GM18909 (cell line): ENCODE measurements at regions not wholly inside any gene's neighbourhood (a gene's known extent, or its start where the extent isn't known, plus 50 kb on each side); places are given as distances from the start of the nearest gene placed in this dataset.
A peak's percentile ranks its signal among the peaks of the same experiment; 100 is the strongest.
"Not testable (repeated sequence)": the region's sequence is repeated elsewhere in the genome, so short reads cannot be mapped to it uniquely, and the experiment has no call there.

Experiments used
- ATAC-seq: cut with Tn5 transposase; IDR thresholded peaks from one replicate; pipeline ENCODE4 v1.9.1; 2021; ENCODE audit warnings: mild to moderate bottlenecking; ENCODE audit not compliant: unreplicated experiment, poor library complexity

DNA sequence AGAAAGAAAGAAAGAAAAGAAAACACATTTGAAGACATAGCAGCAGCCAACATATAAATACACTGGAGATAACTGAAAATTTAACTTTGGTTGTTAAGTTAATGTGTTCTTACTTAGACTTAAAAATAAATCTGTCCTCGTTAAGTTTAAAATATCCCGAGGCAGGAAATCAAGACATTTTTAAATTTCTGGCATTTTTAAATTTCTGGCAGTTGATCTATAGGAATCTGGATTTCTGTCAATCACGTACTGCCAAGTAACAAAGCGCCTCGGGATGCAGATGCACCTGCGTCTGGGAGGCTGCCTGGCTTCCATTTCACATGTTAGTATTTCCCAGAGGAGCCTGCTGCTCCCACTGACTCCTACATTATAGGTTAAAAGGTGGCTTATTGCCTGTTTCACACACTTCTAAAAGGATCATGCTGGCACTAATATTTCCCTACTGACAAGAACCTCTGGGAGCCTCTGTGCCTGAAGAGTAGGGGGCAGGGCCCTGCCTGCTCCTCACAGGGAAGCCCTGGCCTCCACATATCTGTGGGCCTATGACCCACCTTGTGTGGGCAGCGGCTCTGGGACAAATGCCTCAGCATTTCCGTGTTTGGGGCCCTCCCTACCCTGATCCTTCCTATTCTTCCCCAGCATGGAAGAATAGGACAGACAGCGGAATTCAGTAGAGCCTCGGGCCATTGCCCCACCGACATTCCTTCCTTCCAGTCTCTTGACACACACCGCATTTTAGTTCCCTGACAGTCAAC lies 62.8 kb upstream of the ATP12A start:
- ATAC-seq = no peak

DNA sequence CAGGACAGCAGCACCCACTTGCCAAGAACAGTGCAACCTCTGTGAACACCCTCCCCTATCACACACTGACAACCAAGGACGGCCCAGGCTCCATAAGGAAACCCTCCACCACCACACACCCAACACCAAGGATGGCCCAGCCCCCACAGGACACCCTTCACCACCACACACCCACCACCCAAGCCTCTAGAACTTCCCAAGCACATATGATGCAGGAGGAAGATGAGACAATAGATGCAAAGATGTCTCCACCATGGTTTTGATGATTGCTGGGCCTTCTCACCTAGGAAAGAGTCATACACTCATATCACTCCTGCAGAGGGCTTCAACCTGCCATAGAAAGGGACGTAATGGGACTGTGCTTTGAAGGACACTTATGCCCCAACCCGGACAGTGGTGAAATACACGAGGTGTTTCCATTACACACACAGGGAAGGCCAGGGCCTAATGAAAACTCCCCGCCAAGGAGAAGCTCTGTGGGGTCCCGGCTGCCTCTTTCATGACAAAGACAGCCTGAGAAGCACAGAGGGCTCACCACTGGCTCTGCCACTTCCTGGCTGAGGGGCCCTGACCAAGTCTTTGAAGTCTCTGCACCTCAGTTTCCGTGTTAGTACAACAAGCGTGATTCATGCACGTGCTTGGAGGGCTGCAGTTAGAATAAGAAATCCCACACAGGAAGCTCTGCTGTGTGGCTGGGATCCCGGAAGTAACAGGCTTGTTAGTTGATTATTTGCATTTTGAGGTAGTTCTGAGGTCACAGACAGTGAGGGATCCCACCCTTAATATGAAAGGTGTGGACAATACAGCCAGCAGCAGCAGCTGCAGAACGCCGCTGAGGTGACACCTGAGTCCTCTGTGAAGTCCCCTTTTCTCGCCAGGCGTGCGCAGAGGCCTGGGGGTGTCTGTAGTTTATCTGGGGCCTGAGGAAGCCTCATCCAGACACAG lies 61.9 kb upstream of the ATP12A start:
- ATAC-seq = peak; percentile 87

DNA sequence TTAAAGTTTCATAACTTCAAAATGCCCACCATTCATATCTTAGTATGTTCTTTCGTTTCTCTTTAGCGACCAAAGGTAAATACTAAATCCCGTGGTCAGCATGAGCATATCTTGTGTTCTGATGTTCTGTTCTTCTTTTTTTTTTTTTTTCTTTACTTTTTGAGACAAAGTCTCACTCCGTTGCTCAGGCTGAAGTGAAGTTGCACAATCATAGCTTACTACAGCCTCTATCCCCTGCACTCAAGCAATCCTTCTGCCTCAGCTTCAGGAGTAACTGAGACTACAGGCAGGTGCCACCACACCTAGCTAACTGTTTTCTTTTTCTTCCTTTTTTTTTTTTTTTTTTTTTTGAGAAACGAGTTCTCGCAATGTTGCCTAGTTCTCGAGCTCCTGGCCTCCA lies 60.9 kb upstream of the ATP12A start:
- ATAC-seq = no peak

DNA sequence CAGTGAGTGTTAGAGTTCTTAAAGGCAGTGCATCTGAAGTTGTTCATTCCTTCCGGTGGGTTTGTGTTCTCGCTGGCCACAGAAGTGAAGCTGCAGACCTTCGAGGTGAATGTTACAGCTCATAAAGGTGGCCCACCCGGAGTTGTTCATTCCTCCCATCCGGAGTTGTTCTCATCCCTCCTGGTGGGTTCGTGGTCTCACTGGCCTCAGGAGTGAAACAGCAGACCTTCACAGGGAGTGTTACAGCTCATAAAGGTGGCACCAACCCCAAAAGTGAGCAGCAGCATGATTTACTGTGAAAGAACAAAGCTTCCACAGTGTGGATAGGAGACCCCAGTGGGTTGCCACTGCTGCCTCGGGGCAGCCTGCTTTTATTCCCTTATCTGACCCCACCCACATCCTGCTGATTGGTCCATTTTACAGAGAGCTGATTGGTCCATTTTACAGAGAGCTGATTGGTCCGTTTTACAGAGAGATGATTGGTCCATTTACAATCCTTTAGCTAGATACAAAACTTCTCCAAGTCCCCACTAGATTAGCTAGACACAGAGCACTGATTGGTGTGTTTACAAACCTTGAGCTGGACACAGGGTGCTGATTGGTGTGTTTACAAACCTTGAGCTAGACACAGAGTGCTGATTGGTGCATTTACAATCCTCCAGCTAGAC lies 57.6 kb upstream of the ATP12A start:
- ATAC-seq = not testable (repeated sequence)

DNA sequence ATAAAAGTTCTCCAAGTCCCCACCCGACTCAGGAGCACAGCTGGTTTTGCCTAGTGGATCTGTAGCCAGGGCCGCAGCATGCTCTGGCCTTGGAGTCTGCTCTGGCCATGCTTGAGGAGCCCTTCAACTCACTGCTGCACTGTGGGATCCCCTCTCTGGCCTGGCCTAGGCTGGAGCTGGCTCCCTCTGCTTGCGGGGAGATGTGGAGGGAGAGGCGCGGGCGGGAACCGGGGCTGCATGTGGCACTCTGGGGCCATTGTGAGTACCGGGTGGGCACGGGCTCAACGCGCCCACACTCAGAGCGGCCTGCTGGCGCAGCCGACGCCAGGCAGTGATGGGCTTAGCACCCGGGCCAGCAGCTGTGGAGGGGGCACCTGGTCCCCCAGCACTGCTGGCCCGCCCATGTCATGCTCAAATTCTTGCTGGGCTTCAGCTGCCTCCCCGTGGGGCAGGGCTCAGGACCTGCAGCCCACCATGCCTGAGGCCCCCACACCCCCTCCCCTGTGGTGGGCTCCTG lies 57.0 kb upstream of the ATP12A start:
- no peak for ATAC-seq

DNA sequence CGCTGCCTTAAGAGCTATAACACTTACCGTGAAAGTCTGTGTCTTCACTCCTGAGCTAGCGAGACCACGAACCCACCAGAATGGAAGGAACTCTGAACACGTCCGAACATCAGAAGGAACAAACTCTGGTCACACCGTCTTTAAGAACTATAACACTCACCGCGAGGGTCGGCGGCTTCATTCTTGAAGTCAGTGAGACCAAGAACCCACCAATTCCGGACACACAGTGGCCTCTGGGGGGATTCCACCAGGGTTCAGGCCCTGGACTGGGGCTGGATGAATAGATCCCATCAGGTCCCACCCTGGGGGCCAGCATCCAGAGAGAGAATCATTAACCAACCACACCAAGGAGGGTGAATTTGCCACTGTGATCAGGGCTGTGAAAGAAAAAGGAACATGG lies 55.8 kb upstream of the ATP12A start:
- no peak for ATAC-seq

- ATAC-seq = no peak
Measured at GRCh38 chr13:24624801-24625231, 55.4 kb upstream of the ATP12A start.

DNA sequence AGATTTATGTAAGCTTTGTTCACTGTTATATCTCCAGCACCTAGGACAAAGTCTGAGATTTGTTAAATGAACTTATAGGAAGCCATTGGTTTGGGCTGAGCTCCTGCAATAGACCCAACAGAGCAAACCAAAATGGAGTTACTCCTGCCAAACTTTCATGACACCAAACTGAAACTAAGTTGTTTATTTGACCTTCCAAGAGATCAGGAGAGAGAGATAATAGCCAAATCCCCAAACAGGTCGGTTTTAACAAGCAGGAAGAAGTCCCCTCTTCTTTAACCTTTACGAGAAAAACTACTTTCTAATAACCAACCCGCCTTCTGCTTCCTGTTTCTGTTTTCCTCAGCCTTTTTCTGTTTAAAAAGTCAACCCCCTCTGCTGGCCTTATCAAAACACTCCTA lies 54.9 kb upstream of the ATP12A start:
- ATAC-seq = peak; percentile 37

DNA sequence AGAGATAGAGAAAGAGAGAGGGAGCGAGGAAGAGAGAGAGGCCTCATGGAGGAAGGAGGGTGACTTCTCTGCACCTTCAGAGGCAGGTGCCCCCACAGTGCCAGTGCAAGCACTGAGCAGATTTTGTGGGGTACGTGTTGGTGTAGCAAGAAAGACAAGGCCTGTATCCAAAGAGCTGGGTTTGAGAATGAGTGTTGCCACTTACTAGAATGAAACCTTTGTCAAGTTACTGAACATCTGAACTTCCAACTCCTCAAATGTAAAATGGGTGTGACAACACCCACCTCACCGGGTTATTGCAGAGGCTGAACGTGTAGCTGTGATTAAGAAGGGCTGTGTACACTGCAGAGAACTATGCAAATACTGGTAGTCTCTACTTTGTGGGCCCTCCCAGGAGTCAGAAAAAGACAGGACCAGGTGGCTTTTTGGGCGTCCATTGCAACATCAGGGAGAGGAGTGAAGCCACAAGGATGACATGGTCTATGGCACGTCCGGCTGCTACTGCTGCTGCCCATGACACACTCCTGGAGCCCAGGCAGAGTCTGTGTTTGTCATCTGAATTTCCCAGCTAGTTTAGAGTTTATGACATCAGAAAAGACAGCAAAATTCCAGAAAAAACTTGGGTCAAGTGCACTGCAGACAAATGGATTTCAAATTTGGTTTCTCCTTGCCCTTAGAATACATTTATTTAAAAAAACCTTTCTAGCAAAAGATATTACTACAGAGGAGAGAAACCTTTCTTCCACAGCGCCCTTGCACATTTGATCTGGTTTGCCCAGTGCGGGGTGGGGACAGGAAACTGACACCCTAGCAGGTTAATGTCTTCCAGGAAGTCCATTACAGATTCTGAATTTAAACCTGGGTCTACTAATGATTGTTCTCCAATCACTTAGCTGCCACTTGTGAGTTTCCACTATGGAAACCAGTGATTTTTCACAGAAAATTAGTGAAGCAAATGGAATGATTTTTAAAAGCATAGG lies 54.0 kb upstream of the ATP12A start:
- ATAC-seq = peak; percentile 80

DNA sequence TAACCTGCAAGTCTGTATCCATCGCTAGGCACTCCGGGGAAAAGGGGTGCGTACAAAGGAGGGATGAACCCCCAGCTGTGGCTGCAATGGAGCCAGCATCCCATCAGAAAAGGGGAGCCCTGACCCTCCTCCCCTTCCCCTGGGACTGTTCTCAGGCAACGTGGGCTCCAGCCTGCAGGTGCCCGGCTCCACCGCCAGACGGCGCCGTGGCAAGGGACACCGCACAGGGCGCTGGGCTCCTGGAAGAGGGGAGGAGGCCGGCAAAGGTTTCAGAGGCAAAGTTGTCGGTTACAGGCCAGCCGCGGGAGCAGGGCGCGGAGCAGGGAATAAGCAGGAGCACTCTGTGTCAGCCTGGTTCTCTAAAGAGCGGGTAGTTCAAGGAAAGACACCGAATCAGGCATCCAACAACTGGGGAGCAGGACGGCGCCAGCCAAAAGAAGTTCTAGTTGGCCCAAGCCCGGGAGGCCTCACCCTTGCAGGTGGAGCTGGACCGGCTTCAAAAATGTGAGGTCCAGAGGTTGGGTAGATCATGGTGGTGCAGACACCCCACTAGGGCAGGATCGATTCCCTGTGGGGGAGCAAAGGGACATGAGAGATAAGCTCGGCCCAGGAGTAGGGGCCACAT lies 53.0 kb upstream of the ATP12A start:
- ATAC-seq = no peak

DNA sequence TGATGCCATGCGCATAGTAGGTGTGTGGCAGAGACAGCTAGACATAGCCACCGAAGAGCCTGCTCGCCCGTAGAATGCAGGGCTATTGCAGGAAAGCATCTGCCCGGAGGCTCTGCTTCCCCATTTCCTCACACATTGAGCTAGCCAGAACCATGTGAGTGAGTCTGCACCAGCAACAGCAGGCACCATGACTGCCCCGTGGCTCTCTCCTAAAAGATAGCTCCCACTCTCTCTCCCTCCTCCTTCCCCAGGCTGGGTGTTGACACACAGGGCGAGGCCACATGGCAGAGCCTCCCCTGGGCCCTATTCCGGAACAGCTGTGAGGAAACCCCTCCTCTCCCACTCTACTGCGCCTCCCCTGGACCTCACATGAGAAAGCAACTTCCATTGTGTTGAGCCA lies 52.3 kb upstream of the ATP12A start:
- no peak for ATAC-seq

DNA sequence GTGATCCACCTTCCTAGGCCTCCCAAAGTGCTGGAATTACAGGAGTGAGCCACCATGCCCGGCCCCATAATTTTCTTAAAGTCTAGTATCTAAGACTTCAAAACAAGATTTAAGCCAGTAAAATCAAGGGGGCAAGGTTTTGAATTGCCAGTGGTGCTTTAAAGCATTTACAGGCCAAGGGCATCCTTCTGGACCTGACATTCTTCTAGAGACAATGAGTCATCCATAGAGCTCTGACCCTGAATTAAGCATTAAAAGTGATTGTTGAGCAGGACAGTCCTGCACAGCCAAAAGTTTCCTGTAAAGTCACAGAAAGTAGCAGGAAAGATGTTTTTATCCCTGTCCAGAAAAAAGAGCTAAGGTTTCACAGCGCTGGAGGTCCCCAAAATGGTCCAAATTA lies 50.9 kb upstream of the ATP12A start:
- ATAC-seq = no peak

DNA sequence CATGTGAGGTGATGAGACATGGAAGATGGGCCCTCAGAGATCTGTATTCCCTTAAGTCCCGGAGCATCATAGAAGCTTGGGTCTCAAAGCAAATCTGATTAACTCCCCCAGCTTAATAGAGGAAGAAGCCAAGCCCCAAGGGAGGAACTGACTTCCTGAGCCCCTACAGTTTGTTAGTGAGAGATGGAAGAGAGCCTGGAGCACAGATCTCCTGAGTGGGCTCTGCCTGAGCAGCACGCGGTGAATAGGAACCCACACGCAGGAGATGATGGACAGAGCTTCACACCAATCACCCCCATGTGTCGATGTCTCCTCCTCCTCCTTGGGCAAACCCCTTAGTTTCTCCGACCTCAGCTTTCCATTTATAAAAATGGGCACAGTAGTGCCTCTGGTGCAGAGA lies 50.1 kb upstream of the ATP12A start:
- ATAC-seq = no peak
